K562 (cell line): ENCODE measurements at regions not wholly inside any gene's neighbourhood (a gene's known extent, or its start where the extent isn't known, plus 50 kb on each side); places are given as distances from the start of the nearest gene placed in this dataset.

Experiments
- ATAC-seq: fragments of 200-7000 bp; cut with Tn5 transposase; 3 replicates; pipeline ENCODE4 v1.9.1; 2020; ENCODE audit warnings: moderate library complexity
- BruUV-seq: library from RNA; stranded (reverse); fragments of 400-500 nt; replicated peaks from 2 replicates; lab custom pipeline; 2021; lab: Mats Ljungman, UMichigan
- CTCF ChIA-PET: fragments of 300-600 bp; formaldehyde crosslinking; extraction: SDS; loops from one replicate; lab custom pipeline; 2021; ENCODE audit warnings: low intra/inter-chr PET ratio; lab: Yijun Ruan, JAX
- POLR2A ChIA-PET: fragments of 300-600, 350-650 bp; sonication (Branson Sonifier 250); formaldehyde crosslinking; extraction: SDS; loops from one replicate; lab custom pipeline; 2021; ENCODE audit warnings: antibody characterized with exemption, inconsistent platforms; lab: Yijun Ruan, JAX
- DNase-seq, 4 experiments: peaks; one replicate each; pipeline versions ENCODE4 v3.0.0 to v3.0.0-alpha.2; 2011 to 2018; ENCODE audit warnings: low spot score in 3 of 4, mixed read lengths in 3 of 4; ENCODE audit errors: extremely low read depth in 1 of 4
- FAIRE-seq: peaks from 2 replicates; lab custom pipeline; 2011; peaks lifted over from hg19 to GRCh38; lab: Jason Lieb, UNC
- H2AFZ ChIP-seq: 2 replicates; pipeline ENCODE4 v1.6.0; 2011; ENCODE audit warnings: low read depth, low read length, control low read depth, inconsistent platforms
- H3K27ac ChIP-seq: fragments of 200-600 bp; 3 replicates; pipeline ENCODE4 v1.8.0; 2011; ENCODE audit warnings: low read depth, mild to moderate bottlenecking, control low read depth, inconsistent platforms, low read length, moderate library complexity, mixed read lengths; ENCODE audit errors: extremely low read depth
- H3K27me3 ChIP-seq, 2 experiments: fragments of 300-600 bp in 1 of 2; 2 replicates in 1 of 2; 3 replicates in 1 of 2; pipeline versions ENCODE4 v1.6.0 to v1.8.0; 2011; ENCODE audit warnings: inconsistent platforms in 2 of 2, low read length in 2 of 2, mild to moderate bottlenecking in 1 of 2, mixed read lengths in 1 of 2, moderate library complexity in 1 of 2; ENCODE audit not compliant: control insufficient read depth in 2 of 2, insufficient read depth in 2 of 2
- H3K36me3 ChIP-seq: fragments of 300-600 bp; 3 replicates; pipeline ENCODE4 v1.8.0; 2011; ENCODE audit warnings: mild to moderate bottlenecking, low read length, inconsistent platforms; ENCODE audit not compliant: control insufficient read depth, insufficient read depth
- H3K4me1 ChIP-seq, 2 experiments: fragments of 200-600 bp in 1 of 2; replicated peaks in 1 of 2; 2 replicates in 1 of 2; 3 replicates in 1 of 2; pipeline versions ENCODE4 v1.5.1 to v1.8.0; 2011; ENCODE audit warnings: inconsistent platforms in 2 of 2, low read length in 2 of 2, mild to moderate bottlenecking in 1 of 2, mixed read lengths in 1 of 2, moderate library complexity in 1 of 2; ENCODE audit not compliant: control insufficient read depth in 2 of 2, insufficient read depth in 2 of 2
- H3K4me2 ChIP-seq: 2 replicates; pipeline ENCODE4 v1.6.1; 2011; ENCODE audit warnings: low read length, control low read depth, inconsistent platforms, mixed read lengths; ENCODE audit not compliant: insufficient read depth
- H3K4me3 ChIP-seq: fragments of 200-600 bp; sonication (generic), shearing (Covaris generic); 2 replicates; pipeline ENCODE4 v1.5.1; 2016; ENCODE audit warnings: control low read depth, inconsistent platforms
- H3K79me2 ChIP-seq: fragments of 200-600 bp; 3 replicates; pipeline ENCODE4 v1.8.0; 2011; ENCODE audit warnings: low read length, inconsistent platforms; ENCODE audit not compliant: control insufficient read depth, insufficient read depth
- H3K9ac ChIP-seq, 2 experiments: 2 replicates each; pipeline versions ENCODE4 v1.6.0 to v1.6.1; 2011; ENCODE audit warnings: low read depth in 2 of 2, low read length in 2 of 2, control low read depth in 1 of 2, inconsistent platforms in 1 of 2, mild to moderate bottlenecking in 1 of 2, mixed read lengths in 1 of 2; ENCODE audit not compliant: insufficient read depth in 1 of 2
- H3K9me1 ChIP-seq: one replicate; pipeline ENCODE4 v1.6.0; 2011; ENCODE audit warnings: inconsistent platforms, mild to moderate bottlenecking, low read length, moderate library complexity; ENCODE audit not compliant: control insufficient read depth, insufficient read depth
- H3K9me3 ChIP-seq: replicated peaks from 2 replicates; pipeline ENCODE4 v1.5.1; 2011; ENCODE audit warnings: low read depth, low read length, inconsistent platforms; ENCODE audit not compliant: control insufficient read depth, insufficient read depth
- H4K20me1 ChIP-seq: replicated peaks from 2 replicates; pipeline ENCODE4 v1.6.1; 2011; ENCODE audit warnings: low read length, inconsistent platforms, mixed read lengths; ENCODE audit not compliant: control insufficient read depth, insufficient read depth
- HDAC2 ChIP-seq: fragments of 450-650 bp; IDR thresholded peaks from 2 replicates; pipeline ENCODE4 v1.6.1; 2016; ENCODE audit warnings: mild to moderate bottlenecking
- HMGN3 ChIP-seq: IDR thresholded peaks from 2 replicates; pipeline ENCODE4 v1.6.1; 2011; ENCODE audit warnings: borderline replicate concordance, low read depth, mild to moderate bottlenecking, mixed read lengths, low read length; ENCODE audit not compliant: insufficient read length; ENCODE audit errors: extremely low read depth
- KDM5B ChIP-seq: fragments of 200-600 bp; sonication (generic); IDR thresholded peaks from 2 replicates; pipeline ENCODE4 v1.6.1; 2012; ENCODE audit warnings: low read depth, mild to moderate bottlenecking, moderate library complexity, low read length, control low read depth, inconsistent platforms; ENCODE audit not compliant: insufficient replicate concordance
- WGBS: fragments of 100-300 bp; shearing (Covaris generic); methylation state at CpG from one replicate; pipeline ENCODE4 v1.1.6; 2016; ENCODE audit warnings: low coverage, mixed read lengths; ENCODE audit not compliant: insufficient coverage; ENCODE audit errors: missing lambda C conversion rate; 5-methylcytosine and 5-hydroxymethylcytosine counted together
- in situ Hi-C: fragments of 300-500 bp; cut with MboI; formaldehyde crosslinking; loops from 4 replicates; pipeline ENCODE4 v1.15.0; 2018; ENCODE audit warnings: inconsistent platforms, mixed read lengths
- intact Hi-C: fragments of 100-400 bp; cut with micrococcal nuclease; formaldehyde crosslinking; loops from 2 replicates; pipeline ENCODE4 v1.14.2; 2022
- TF ChIP-seq, protein P1 (sequence below): IDR thresholded peaks from 3 replicates; pipeline ENCODE4 v1.6.1; 2011; ENCODE audit warnings: borderline replicate concordance, mild to moderate bottlenecking, moderate library complexity; ENCODE audit not compliant: insufficient read length; ENCODE audit errors: extremely low read depth
- TF ChIP-seq, protein P2 (sequence below): fragments of 250-450 bp; sonication (Bioruptor Pico); IDR thresholded peaks from 2 replicates; pipeline ENCODE4 v1.5.0; 2021; ENCODE audit warnings: mild to moderate bottlenecking, moderate library complexity
- TF ChIP-seq, protein P3 (sequence below): fragments of 450-650 bp; conservative IDR thresholded peaks from 2 replicates; pipeline ENCODE4 v1.6.1; 2016; ENCODE audit warnings: missing genetic modification characterization, low read depth, mild to moderate bottlenecking, control low read depth, missing compliant biosample characterization

DNA sequence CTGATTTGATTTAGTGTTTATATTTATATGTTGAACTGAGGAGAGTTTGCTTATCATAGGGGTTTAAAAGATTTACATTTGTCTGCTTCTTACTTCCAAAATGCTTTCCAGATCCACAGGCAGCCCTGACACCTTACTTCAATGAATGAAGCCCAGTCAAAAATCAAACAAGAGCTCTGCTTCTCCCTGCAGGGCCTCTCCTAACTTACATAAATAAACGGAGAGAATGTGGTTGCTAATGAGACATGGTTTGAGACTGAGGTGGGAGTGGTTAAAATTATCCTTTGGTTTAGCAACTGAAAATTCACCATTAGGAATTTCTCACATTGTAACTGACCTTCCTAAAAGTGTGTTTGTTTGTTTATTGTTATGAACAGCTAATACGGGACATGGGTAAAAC, 612.3 kb upstream of the FANCL start:
- BruUV-seq = no TSS peak
- intact Hi-C loops = no loop called here
- Histone ChIP-seq H3K4me3 (no peak overlapping the region), H3K9ac (no peak overlapping the region), H3K79me2 (no peaks in the 10 kb centered on the region), H3K36me3 (no peaks in the 10 kb centered on the region), H3K27ac (no peak overlapping the region), H3K9me1 (no peaks in the 10 kb centered on the region), H3K9me3 (no peaks in the 10 kb centered on the region), H3K4me1 (no peaks in the 10 kb centered on the region), H3K27me3 (no peaks in the 10 kb centered on the region), H4K20me1 (no peaks in the 10 kb centered on the region), H2AFZ (no peak overlapping the region), H3K4me2 (no peak overlapping the region)
- TF ChIP-seq HMGN3 = no peak
- TF ChIP-seq, protein P1, sequence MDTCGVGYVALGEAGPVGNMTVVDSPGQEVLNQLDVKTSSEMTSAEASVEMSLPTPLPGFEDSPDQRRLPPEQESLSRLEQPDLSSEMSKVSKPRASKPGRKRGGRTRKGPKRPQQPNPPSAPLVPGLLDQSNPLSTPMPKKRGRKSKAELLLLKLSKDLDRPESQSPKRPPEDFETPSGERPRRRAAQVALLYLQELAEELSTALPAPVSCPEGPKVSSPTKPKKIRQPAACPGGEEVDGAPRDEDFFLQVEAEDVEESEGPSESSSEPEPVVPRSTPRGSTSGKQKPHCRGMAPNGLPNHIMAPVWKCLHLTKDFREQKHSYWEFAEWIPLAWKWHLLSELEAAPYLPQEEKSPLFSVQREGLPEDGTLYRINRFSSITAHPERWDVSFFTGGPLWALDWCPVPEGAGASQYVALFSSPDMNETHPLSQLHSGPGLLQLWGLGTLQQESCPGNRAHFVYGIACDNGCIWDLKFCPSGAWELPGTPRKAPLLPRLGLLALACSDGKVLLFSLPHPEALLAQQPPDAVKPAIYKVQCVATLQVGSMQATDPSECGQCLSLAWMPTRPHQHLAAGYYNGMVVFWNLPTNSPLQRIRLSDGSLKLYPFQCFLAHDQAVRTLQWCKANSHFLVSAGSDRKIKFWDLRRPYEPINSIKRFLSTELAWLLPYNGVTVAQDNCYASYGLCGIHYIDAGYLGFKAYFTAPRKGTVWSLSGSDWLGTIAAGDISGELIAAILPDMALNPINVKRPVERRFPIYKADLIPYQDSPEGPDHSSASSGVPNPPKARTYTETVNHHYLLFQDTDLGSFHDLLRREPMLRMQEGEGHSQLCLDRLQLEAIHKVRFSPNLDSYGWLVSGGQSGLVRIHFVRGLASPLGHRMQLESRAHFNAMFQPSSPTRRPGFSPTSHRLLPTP = no peak
- TF ChIP-seq, protein P2, sequence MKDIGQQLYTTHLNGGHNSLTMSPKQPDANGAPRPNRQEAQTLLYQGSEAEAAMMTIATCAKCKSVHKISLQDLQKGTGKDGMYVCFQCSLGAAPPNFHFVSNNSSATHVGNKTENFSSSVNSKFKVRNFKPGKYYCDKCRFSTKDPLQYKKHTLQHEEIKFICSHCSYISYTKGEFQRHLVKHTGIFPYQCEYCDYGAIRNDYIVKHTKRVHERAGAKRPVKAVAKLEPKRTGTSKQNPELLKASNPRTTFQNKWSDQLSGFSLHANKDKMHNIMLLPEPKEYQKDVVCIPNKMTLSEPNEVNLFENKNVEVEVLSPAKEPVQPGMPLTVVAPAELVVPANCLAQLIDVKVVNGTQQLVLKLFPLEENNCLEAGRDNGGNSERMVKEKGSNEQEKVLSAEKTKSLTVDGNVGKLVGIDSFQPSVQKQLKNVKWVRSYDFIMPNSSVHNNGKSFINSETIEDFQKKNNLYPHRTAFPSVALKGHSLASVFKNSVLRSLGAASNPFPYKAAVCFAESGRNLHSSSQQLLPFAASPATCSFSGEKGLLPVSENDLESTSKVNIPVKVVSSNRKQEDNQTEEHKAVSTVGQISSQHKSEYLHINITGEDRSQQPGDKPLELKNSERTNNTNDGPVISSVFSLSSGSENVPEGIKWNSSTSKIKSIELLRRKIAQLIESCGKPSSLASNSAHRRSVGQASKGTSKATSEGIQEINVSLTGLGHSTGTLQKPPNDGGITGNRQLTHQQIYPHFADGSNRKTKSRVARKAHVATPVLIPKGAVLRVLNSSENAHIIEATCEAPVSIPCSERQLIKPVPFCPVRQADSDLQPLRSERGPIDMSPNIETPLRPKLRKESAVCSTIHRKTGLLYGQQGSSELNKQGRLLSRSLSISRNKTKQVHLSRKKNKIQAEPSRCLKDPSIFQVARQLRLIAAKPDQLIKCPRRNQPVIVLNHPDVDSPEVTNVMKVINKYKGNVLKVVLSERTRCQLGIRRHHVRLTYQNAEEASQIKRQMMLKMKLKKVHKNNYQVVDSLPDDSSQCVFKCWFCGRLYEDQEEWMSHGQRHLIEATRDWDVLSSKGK = no peak
- TF ChIP-seq, protein P3, sequence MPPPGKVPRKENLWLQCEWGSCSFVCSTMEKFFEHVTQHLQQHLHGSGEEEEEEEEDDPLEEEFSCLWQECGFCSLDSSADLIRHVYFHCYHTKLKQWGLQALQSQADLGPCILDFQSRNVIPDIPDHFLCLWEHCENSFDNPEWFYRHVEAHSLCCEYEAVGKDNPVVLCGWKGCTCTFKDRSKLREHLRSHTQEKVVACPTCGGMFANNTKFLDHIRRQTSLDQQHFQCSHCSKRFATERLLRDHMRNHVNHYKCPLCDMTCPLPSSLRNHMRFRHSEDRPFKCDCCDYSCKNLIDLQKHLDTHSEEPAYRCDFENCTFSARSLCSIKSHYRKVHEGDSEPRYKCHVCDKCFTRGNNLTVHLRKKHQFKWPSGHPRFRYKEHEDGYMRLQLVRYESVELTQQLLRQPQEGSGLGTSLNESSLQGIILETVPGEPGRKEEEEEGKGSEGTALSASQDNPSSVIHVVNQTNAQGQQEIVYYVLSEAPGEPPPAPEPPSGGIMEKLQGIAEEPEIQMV = no peak
- no peak for TF ChIP-seq HDAC2
- TF ChIP-seq KDM5B = no peak
- FAIRE-seq = no peak
- DNase-seq = no peak
- no peak for ATAC-seq
- ChIA-PET POLR2A (interaction anchor here (1.6 kb wide), 1 partner anchor 11 kb away, joined by 3 read pairs; no protein-coding TSS in a partner anchor), CTCF (no interaction called here)
- in situ Hi-C loops = no loop called here
- whole genome bisulfite sequencing = 37% methylated on average over 2 of the region's 2 CpGs
